ENCODE measurements at regions not wholly inside any gene's neighbourhood (a gene's known extent, or its start where the extent isn't known, plus 50 kb on each side); places are given as distances from the start of the nearest gene placed in this dataset.

DNA sequence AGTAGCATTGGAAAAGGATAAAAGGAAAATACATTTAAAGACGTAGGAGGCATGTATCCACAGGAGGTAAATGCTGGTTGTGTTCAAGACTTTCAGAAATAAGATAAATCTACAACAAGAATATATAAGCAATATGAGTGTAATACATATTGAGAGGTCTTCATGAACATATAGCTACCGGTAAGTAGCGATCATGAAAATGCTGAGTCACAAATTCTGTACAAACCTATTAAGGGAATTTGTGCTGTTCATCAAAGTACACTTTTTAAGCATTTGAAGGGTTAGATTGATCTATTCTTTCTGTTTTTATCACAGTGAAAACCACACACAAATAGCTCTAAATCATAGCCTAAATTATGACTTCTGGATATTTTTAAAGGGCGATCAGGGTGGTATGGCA lies 173.1 kb upstream of the NYAP2 start:
- TF ChIP-seq, protein P1, sequence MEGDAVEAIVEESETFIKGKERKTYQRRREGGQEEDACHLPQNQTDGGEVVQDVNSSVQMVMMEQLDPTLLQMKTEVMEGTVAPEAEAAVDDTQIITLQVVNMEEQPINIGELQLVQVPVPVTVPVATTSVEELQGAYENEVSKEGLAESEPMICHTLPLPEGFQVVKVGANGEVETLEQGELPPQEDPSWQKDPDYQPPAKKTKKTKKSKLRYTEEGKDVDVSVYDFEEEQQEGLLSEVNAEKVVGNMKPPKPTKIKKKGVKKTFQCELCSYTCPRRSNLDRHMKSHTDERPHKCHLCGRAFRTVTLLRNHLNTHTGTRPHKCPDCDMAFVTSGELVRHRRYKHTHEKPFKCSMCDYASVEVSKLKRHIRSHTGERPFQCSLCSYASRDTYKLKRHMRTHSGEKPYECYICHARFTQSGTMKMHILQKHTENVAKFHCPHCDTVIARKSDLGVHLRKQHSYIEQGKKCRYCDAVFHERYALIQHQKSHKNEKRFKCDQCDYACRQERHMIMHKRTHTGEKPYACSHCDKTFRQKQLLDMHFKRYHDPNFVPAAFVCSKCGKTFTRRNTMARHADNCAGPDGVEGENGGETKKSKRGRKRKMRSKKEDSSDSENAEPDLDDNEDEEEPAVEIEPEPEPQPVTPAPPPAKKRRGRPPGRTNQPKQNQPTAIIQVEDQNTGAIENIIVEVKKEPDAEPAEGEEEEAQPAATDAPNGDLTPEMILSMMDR (IDR thresholded peaks at IDR 0.05; ENCODE audit: low read depth, low read length, missing control alignments), result no peak
- no peak for DNase-seq (ENCODE audit: low read depth)
- H3K4me3 ChIP-seq (ENCODE audit: low read depth, low read length), result no peak overlapping the region

DNA sequence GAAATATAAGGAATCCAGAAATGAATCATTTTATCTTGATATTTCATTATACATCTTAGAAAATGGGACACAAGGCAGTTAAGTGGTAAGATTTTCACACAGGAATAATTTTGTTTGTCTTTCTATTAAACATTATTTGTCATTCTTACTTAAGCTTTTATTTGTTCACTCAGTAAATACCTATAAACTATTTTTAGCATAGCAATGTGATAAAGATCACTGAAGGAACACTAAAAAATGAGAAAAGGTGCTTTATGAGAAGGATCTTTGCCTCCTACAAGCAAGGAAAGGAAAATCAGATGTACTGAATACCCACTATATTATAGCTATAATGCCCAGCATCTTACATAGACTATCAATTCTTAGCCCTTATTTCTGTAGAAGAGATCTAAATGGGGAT lies 176.2 kb upstream of the NYAP2 start:
- DNase-seq (ENCODE audit: low read depth), result no peak
- H3K4me3 ChIP-seq (ENCODE audit: low read depth, low read length), result no peak overlapping the region
- TF ChIP-seq, protein P1 (IDR thresholded peaks at IDR 0.05; ENCODE audit: low read depth, low read length, missing control alignments), result no peak

DNA sequence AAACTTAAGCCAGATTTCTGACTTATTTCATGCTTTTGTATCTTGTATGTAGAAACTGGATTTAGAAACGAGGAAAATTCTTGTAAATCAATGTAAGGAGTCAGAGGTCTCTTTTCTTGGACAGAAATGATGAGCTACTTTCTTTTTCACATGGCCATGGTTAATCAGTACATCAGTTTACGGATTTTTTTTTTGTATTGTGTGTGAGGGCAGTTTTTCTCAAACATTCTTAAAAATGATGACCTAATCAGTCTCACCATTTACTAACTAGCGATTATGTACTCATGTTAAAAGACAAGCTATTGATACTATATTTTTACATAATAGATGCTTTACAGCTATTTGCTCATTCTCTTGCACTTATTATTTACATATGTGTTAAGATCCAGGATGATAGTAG lies 165.2 kb upstream of the DOCK10 start:
- TF ChIP-seq, protein P1 (IDR thresholded peaks at IDR 0.05; ENCODE audit: low read depth, low read length, missing control alignments), result no peak
- H3K4me3 ChIP-seq (ENCODE audit: low read depth, low read length), result no peak overlapping the region
- no peak for DNase-seq (ENCODE audit: low read depth)

DNA sequence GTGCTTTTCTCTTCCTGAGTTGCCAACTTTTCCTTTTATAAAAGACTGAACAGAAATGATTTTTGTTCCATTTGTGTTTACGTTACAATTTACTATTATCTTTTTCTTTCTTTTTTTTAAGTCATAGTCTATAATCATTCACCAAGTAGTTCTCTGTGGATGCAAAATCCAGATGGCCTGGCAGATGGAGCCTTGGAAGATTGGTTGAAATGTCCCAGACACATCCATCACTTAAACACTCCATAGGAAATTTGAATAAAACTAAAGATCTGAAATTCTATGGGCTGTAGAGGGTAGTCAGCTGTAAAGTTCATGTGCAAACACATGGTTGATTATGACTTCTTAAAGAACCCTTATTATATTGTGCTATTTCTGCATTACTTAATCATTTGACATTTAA lies 164.8 kb upstream of the DOCK10 start:
- no peak for DNase-seq (ENCODE audit: low read depth)
- TF ChIP-seq, protein P1 (IDR thresholded peaks at IDR 0.05; ENCODE audit: low read depth, low read length, missing control alignments), result no peak
- H3K4me3 ChIP-seq (ENCODE audit: low read depth, low read length), result no peak overlapping the region

DNA sequence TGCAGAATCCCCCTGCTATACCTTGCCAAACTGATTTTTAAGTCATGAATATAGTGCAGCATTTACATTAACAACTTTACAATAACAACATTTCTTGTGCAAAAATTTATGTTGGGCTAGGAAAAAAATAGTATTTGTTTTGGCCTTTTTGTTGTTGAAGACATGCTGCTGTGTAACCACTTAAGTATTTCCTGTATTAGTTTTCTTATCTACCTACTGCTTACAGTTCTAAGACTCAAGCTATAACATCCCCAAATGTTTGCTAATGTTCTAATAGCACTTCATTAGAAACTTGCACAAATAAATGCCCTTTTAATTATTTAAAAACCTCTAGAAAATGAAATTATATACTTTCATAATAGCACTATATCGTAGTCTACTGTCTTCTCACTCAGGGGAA lies 154.3 kb upstream of the DOCK10 start:
- DNase-seq (ENCODE audit: low read depth), result no peak
- TF ChIP-seq, protein P1 (IDR thresholded peaks at IDR 0.05; ENCODE audit: low read depth, low read length, missing control alignments), result no peak
- H3K4me3 ChIP-seq (ENCODE audit: low read depth, low read length), result no peak overlapping the region

DNA sequence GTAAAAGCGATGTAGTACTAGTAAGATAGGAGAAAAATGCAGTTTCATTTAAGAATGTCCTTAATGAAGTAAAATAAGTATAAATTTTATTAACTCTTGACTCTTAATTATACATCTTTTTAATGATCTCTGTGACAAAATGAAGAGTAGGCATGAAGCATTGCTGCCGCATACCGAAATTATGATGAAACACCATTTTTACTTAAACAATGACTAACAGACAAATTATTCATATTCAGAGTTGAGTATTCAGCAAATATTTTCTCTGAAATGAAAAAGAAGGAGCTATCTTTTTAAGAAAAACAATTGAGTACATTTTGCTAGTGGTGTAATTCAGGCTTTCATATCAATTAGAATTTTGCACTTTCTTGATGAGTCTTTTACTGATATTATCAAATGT lies 150.6 kb upstream of the DOCK10 start:
- no peak for DNase-seq (ENCODE audit: low read depth)
- H3K4me3 ChIP-seq (ENCODE audit: low read depth, low read length), result no peak overlapping the region
- TF ChIP-seq, protein P1 (IDR thresholded peaks at IDR 0.05; ENCODE audit: low read depth, low read length, missing control alignments), result no peak

DNA sequence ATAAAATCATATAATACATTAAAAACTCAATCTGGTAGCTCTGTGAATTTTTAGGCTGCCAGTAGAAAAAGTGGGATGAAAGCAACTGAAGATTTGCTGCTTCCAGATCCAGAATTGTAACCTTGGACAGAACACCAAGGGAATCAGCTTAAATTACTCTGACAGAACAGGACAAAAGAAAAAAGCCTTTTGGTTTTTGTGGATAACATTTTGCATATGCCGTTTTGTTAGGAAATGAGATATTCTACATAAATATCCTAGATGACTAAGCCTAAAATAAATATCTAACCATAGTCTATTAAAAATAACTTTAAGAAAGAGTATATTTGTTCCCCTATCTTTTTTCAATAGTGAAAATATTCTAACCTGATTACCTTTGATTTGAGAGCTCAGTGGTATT lies 148.7 kb upstream of the DOCK10 start:
- TF ChIP-seq, protein P1 (IDR thresholded peaks at IDR 0.05; ENCODE audit: low read depth, low read length, missing control alignments), result no peak
- no peak overlapping the region for H3K4me3 ChIP-seq (ENCODE audit: low read depth, low read length)
- DNase-seq (ENCODE audit: low read depth), result no peak

Measured in GM12864 (cell line).